GM12878 (cell line): ENCODE measurements at regions not wholly inside any gene's neighbourhood (a gene's known extent, or its start where the extent isn't known, plus 50 kb on each side); places are given as distances from the start of the nearest gene placed in this dataset.

Source experiments
- ATAC-seq: fragments of 200-7000 bp; cut with Tn5 transposase; 3 replicates; pipeline ENCODE4 v1.9.1; 2020; ENCODE audit warnings: mild to moderate bottlenecking, moderate library complexity
- BruUV-seq: library from RNA; stranded (reverse); fragments of 400-500 nt; replicated peaks from 2 replicates; lab custom pipeline; 2021; lab: Mats Ljungman, UMichigan
- CTCF ChIA-PET: fragments of 300-600 bp; sonication (Branson Sonifier 250); formaldehyde crosslinking; extraction: SDS; loops from one replicate; lab custom pipeline; 2021; ENCODE audit warnings: inconsistent platforms; lab: Yijun Ruan, JAX
- POLR2A ChIA-PET: fragments of 350-600 bp; formaldehyde crosslinking; extraction: SDS; loops from one replicate; lab custom pipeline; 2021; ENCODE audit warnings: inconsistent platforms; lab: Charles Lee
- RAD21 ChIA-PET: fragments of 300-600 bp; sonication (Branson Sonifier 250); formaldehyde crosslinking; loops from one replicate; lab custom pipeline; 2023; ENCODE audit warnings: antibody characterized with exemption; ENCODE audit not compliant: unreplicated experiment; lab: Charles Lee
- SMC1A ChIA-PET: fragments of 300-600 bp; sonication (Branson Sonifier 250); formaldehyde crosslinking; loops from one replicate; lab custom pipeline; 2023; ENCODE audit not compliant: unreplicated experiment, uncharacterized antibody; lab: Charles Lee
- DNase-seq: peaks from one replicate; pipeline ENCODE4 v3.0.0-alpha.2; 2011; ENCODE audit warnings: low read depth, low spot score
- FAIRE-seq: peaks from 3 replicates; lab custom pipeline; 2011; peaks lifted over from hg19 to GRCh38; lab: Jason Lieb, UNC
- H2AFZ ChIP-seq: 2 replicates; pipeline ENCODE4 v1.6.0; 2011; ENCODE audit warnings: low read depth, low read length, control low read depth; ENCODE audit not compliant: control insufficient read depth
- H3K27ac ChIP-seq: 2 replicates; pipeline ENCODE4 v1.5.1; 2011; ENCODE audit warnings: control low read depth; ENCODE audit not compliant: control insufficient read depth, insufficient read depth
- H3K27me3 ChIP-seq, 2 experiments: replicated peaks in 1 of 2; 2 replicates each; pipeline versions ENCODE4 v1.6.0 to v1.6.1; 2011; ENCODE audit warnings: low read length in 1 of 2; ENCODE audit not compliant: control insufficient read depth in 2 of 2, insufficient read depth in 2 of 2
- H3K36me3 ChIP-seq, 2 experiments: 2 replicates each; pipeline ENCODE4 v1.5.1; 2011; ENCODE audit warnings: low read length in 1 of 2; ENCODE audit not compliant: control insufficient read depth in 2 of 2, insufficient read depth in 2 of 2
- H3K4me1 ChIP-seq: 2 replicates; pipeline ENCODE4 v1.6.1; 2011; ENCODE audit warnings: mild to moderate bottlenecking, low read length, moderate library complexity, mixed read lengths; ENCODE audit not compliant: control insufficient read depth, insufficient read depth
- H3K4me2 ChIP-seq: 2 replicates; pipeline ENCODE4 v1.6.0; 2011; ENCODE audit warnings: control low read depth; ENCODE audit not compliant: control insufficient read depth, insufficient read depth
- H3K4me3 ChIP-seq: fragments of 200-600 bp; sonication (generic); 2 replicates; pipeline ENCODE4 v1.5.1; 2016
- H3K79me2 ChIP-seq: 2 replicates; pipeline ENCODE4 v1.6.0; 2011; ENCODE audit warnings: low read length; ENCODE audit not compliant: control insufficient read depth, insufficient read depth
- H3K9ac ChIP-seq: 2 replicates; pipeline ENCODE4 v1.8.0; 2011; ENCODE audit warnings: low read length, control low read depth, mixed read lengths; ENCODE audit not compliant: control insufficient read depth, insufficient read depth
- H3K9me3 ChIP-seq: replicated peaks from 3 replicates; pipeline ENCODE4 v1.5.1; 2011; ENCODE audit warnings: mild to moderate bottlenecking, low read length; ENCODE audit not compliant: control insufficient read depth, insufficient read depth
- H4K20me1 ChIP-seq: 2 replicates; pipeline ENCODE4 v1.6.0; 2011; ENCODE audit not compliant: control insufficient read depth, insufficient read depth
- ATF7 ChIP-seq: fragments of 450-650 bp; IDR thresholded peaks from 2 replicates; pipeline ENCODE4 v1.6.1; 2016; ENCODE audit warnings: low read depth, mild to moderate bottlenecking
- CHD2 ChIP-seq: IDR thresholded peaks from 2 replicates; pipeline ENCODE4 v1.6.1; 2011; ENCODE audit warnings: low read depth, low read length, improper control_type of control experiment, borderline replicate concordance
- E2F8 ChIP-seq: fragments of 450-650 bp; IDR thresholded peaks from 2 replicates; pipeline ENCODE4 v1.6.1; 2018; ENCODE audit warnings: mild to moderate bottlenecking, low read depth, moderate library complexity; ENCODE audit not compliant: partially characterized antibody
- HCFC1 ChIP-seq: fragments of 150-350 bp; IDR thresholded peaks from 2 replicates; pipeline ENCODE4 v1.6.1; 2014; ENCODE audit warnings: low read length
- MYB ChIP-seq: fragments of 150-350 bp; IDR thresholded peaks from 2 replicates; pipeline ENCODE4 v1.6.1; 2014; ENCODE audit warnings: mild to moderate bottlenecking, low read depth, low read length, borderline replicate concordance
- MYC ChIP-seq: IDR thresholded peaks from 2 replicates; pipeline ENCODE4 v1.6.1; 2011; ENCODE audit warnings: mild to moderate bottlenecking, low read length, moderate library complexity, inconsistent platforms; ENCODE audit not compliant: insufficient read depth, insufficient replicate concordance, insufficient read length, severe bottlenecking
- NFXL1 ChIP-seq: fragments of 450-650 bp; IDR thresholded peaks from 2 replicates; pipeline ENCODE4 v1.6.1; 2017; ENCODE audit warnings: antibody characterized with exemption, mild to moderate bottlenecking, borderline replicate concordance
- PML ChIP-seq: IDR thresholded peaks from 2 replicates; pipeline ENCODE4 v1.6.1; 2012; ENCODE audit warnings: low read length, inconsistent platforms
- RAD51 ChIP-seq: fragments of 450-650 bp; IDR thresholded peaks from 2 replicates; pipeline ENCODE4 v1.6.1; 2016; ENCODE audit warnings: moderate library complexity, mild to moderate bottlenecking, inconsistent platforms
- SIX5 ChIP-seq: IDR thresholded peaks from 2 replicates; pipeline ENCODE4 v1.6.1; 2011; ENCODE audit warnings: mild to moderate bottlenecking, low read depth, low read length, moderate library complexity; ENCODE audit not compliant: severe bottlenecking
- SMAD5 ChIP-seq: IDR thresholded peaks from 2 replicates; pipeline ENCODE4 v1.6.1; 2016; ENCODE audit warnings: antibody characterized with exemption, low read depth
- ZBED1 ChIP-seq: IDR thresholded peaks from 2 replicates; pipeline ENCODE4 v1.6.1; 2016; ENCODE audit warnings: borderline replicate concordance
- ZNF274 ChIP-seq: IDR thresholded peaks from one replicate; pipeline ENCODE4 v1.8.0; 2011; ENCODE audit not compliant: insufficient read length, insufficient read depth
- ZZZ3 ChIP-seq: IDR thresholded peaks from 2 replicates; pipeline ENCODE4 v1.6.1; 2011; ENCODE audit warnings: low read depth; ENCODE audit not compliant: control insufficient read depth, insufficient read length
- WGBS: methylation state at CpG from one replicate; pipeline ENCODE4 v1.1.6; 2016; ENCODE audit warnings: low lambda C conversion rate; ENCODE audit not compliant: insufficient replicate concordance, insufficient coverage; ENCODE audit errors: missing lambda C conversion rate; 5-methylcytosine and 5-hydroxymethylcytosine counted together
- in situ Hi-C: fragments of 300-500 bp; cut with MboI; formaldehyde crosslinking; loops from 9 replicates; pipeline ENCODE4 v1.14.3; 2018; ENCODE audit warnings: mixed read lengths
- intact Hi-C: fragments of 100-400 bp; cut with micrococcal nuclease; formaldehyde crosslinking; loops from one replicate; pipeline ENCODE4 v1.14.2; 2022; ENCODE audit not compliant: unreplicated experiment
- TF ChIP-seq, protein P1 (sequence below): fragments of 450-650 bp; IDR thresholded peaks from 2 replicates; pipeline ENCODE4 v1.6.1; 2017; ENCODE audit warnings: mild to moderate bottlenecking, moderate library complexity

- no peak overlapping the region for H3K4me2 ChIP-seq
- TF ChIP-seq PML (no peak), ZNF274 (no peak), MYB (no peak), SMAD5 (no peak), CHD2 (no peak), RAD51 (no peak), E2F8 (no peak), SIX5 (no peak), NFXL1 (no peak), ZBED1 (no peak), ATF7 (no peak), HCFC1 (no peak), MYC (no peak), ZZZ3 (no peak)
- TF ChIP-seq, protein P1, sequence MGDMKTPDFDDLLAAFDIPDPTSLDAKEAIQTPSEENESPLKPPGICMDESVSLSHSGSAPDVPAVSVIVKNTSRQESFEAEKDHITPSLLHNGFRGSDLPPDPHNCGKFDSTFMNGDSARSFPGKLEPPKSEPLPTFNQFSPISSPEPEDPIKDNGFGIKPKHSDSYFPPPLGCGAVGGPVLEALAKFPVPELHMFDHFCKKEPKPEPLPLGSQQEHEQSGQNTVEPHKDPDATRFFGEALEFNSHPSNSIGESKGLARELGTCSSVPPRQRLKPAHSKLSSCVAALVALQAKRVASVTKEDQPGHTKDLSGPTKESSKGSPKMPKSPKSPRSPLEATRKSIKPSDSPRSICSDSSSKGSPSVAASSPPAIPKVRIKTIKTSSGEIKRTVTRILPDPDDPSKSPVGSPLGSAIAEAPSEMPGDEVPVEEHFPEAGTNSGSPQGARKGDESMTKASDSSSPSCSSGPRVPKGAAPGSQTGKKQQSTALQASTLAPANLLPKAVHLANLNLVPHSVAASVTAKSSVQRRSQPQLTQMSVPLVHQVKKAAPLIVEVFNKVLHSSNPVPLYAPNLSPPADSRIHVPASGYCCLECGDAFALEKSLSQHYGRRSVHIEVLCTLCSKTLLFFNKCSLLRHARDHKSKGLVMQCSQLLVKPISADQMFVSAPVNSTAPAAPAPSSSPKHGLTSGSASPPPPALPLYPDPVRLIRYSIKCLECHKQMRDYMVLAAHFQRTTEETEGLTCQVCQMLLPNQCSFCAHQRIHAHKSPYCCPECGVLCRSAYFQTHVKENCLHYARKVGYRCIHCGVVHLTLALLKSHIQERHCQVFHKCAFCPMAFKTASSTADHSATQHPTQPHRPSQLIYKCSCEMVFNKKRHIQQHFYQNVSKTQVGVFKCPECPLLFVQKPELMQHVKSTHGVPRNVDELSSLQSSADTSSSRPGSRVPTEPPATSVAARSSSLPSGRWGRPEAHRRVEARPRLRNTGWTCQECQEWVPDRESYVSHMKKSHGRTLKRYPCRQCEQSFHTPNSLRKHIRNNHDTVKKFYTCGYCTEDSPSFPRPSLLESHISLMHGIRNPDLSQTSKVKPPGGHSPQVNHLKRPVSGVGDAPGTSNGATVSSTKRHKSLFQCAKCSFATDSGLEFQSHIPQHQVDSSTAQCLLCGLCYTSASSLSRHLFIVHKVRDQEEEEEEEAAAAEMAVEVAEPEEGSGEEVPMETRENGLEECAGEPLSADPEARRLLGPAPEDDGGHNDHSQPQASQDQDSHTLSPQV = no peak
- no peak overlapping the region for H3K27ac ChIP-seq
- DNase-seq (no peak), ATAC-seq (no peak), FAIRE-seq (no peak)
- no peaks in the 10 kb centered on the region for H3K4me1 ChIP-seq
- no TSS peak for BruUV-seq
- in situ Hi-C loops (no loop called here), intact Hi-C loops (no loop called here)
- H3K9me3 ChIP-seq = no peaks in the 10 kb centered on the region; the same call in 1 of the 3 replicates
- no peak overlapping the region for H3K4me3 ChIP-seq
- ChIA-PET POLR2A (no interaction called here), SMC1A (interaction anchor here (0.7 kb wide), 1 partner anchor 222 kb away, joined by 4 read pairs; no protein-coding TSS in a partner anchor), CTCF (no interaction called here), RAD21 (no interaction called here)
- H3K79me2 ChIP-seq = no peaks in the 10 kb centered on the region
- H3K36me3 ChIP-seq = no peaks in the 10 kb centered on the region
- no peak overlapping the region for H2AFZ ChIP-seq
- H3K9ac ChIP-seq = no peak overlapping the region
- WGBS = 38% methylated on average over 3 of the region's 3 CpGs
- no peaks in the 10 kb centered on the region for H3K27me3 ChIP-seq
- no peaks in the 10 kb centered on the region for H4K20me1 ChIP-seq
Observed at GRCh38 chr15:35229085-35229484, 144.0 kb upstream of the NANOGP8 start.
